SKM-1 (cell line): ENCODE measurements at regions not wholly inside any gene's neighbourhood (a gene's known extent, or its start where the extent isn't known, plus 50 kb on each side); places are given as distances from the start of the nearest gene placed in this dataset.
"Not testable (repeated sequence)": the region's sequence is repeated elsewhere in the genome, so short reads cannot be mapped to it uniquely, and the experiment has no call there.

Experiments used
- DNase-seq: peaks from one replicate; lab custom pipeline; 2025; ENCODE audit not compliant: unreplicated experiment; lab: John Stamatoyannopoulos, UW

GRCh38 chr2:140178234-140178633 lies 1398.0 kb upstream of the NXPH2 start:
- DNase-seq: no peak

GRCh38 chr2:140177086-140177485 lies 1396.9 kb upstream of the NXPH2 start:
- DNase-seq: no peak

GRCh38 chr2:140173790-140174189 lies 1393.6 kb upstream of the NXPH2 start:
- no peak for DNase-seq

- DNase-seq: no peak
These were observed 1384.3 kb upstream of the NXPH2 start for GRCh38 chr2:140164449-140164848.

- no peak for DNase-seq
These were observed 1378.1 kb upstream of the NXPH2 start for GRCh38 chr2:140158259-140158658.

GRCh38 chr2:140157816-140158215 lies 1377.6 kb upstream of the NXPH2 start:
- no peak for DNase-seq

- DNase-seq: no peak
These were observed 1374.5 kb upstream of the NXPH2 start for GRCh38 chr2:140154706-140155105.

- no peak for DNase-seq
These were observed 1374.1 kb upstream of the NXPH2 start for GRCh38 chr2:140154271-140154670.

GRCh38 chr2:140144611-140145010 lies 1364.4 kb upstream of the NXPH2 start:
- no peak for DNase-seq

- DNase-seq: no peak
These were observed 1358.5 kb upstream of the NXPH2 start for GRCh38 chr2:140138736-140139135.

GRCh38 chr2:140136861-140137260 lies 1356.7 kb upstream of the NXPH2 start:
- DNase-seq: no peak

GRCh38 chr2:140136366-140136765 lies 1356.2 kb upstream of the NXPH2 start:
- DNase-seq: no peak

GRCh38 chr2:140128909-140129308 lies 1348.7 kb upstream of the NXPH2 start:
- no peak for DNase-seq

- no peak for DNase-seq
These were observed 1341.8 kb upstream of the NXPH2 start for GRCh38 chr2:140122001-140122400.

GRCh38 chr2:140117386-140117785 lies 1337.2 kb upstream of the NXPH2 start:
- no peak for DNase-seq

GRCh38 chr2:140108706-140109475 lies 1328.7 kb upstream of the NXPH2 start:
- DNase-seq: no peak

GRCh38 chr2:140091926-140092325 lies 1311.7 kb upstream of the NXPH2 start:
- DNase-seq: no peak

GRCh38 chr2:140086964-140087363 lies 1306.8 kb upstream of the NXPH2 start:
- no peak for DNase-seq

- DNase-seq: no peak
These were observed 1305.5 kb upstream of the NXPH2 start for GRCh38 chr2:140085674-140086073.

- no peak for DNase-seq
These were observed 1298.8 kb upstream of the NXPH2 start for GRCh38 chr2:140079038-140079437.

- no peak for DNase-seq
These were observed 1296.0 kb upstream of the NXPH2 start for GRCh38 chr2:140076164-140076563.

- not testable (repeated sequence) for DNase-seq
These were observed 1293.6 kb upstream of the NXPH2 start for GRCh38 chr2:140073763-140074162.

GRCh38 chr2:140067661-140068060 lies 1287.5 kb upstream of the NXPH2 start:
- DNase-seq: no peak
